Suprapubic skin (tissue), 4 donors: ENCODE measurements at regions not wholly inside any gene's neighbourhood (a gene's known extent, or its start where the extent isn't known, plus 50 kb on each side); places are given as distances from the start of the nearest gene placed in this dataset.

Source experiments
- DNase-seq, 2 donors: peaks; one replicate each; pipeline ENCODE4 v3.0.0-alpha.2; 2019; ENCODE audit warnings: low spot score in 2 of 2
- H3K27ac ChIP-seq: fragments of 200-600 bp; sonication (generic); one replicate; pipeline ENCODE4 v1.5.1; 2019
- H3K27me3 ChIP-seq: fragments of 200-600 bp; sonication (generic); one replicate; pipeline ENCODE4 v1.5.1; 2019
- H3K36me3 ChIP-seq: fragments of 200-600 bp; sonication (generic); one replicate; pipeline ENCODE4 v1.5.1; 2019
- H3K4me1 ChIP-seq: fragments of 200-600 bp; sonication (generic); one replicate; pipeline ENCODE4 v1.5.1; 2019
- H3K4me3 ChIP-seq: fragments of 200-600 bp; sonication (generic); one replicate; pipeline ENCODE4 v1.5.1; 2019; ENCODE audit warnings: mild to moderate bottlenecking
- H3K9me3 ChIP-seq: fragments of 200-600 bp; sonication (generic); one replicate; pipeline ENCODE4 v1.5.1; 2019
- CTCF ChIP-seq, 2 donors: fragments of 200-600 bp in 1 of 2; fragments of 450-650 bp in 1 of 2; sonication (generic) in 1 of 2; IDR thresholded peaks; one replicate each; pipeline ENCODE4 v1.5.1; 2016 to 2019; ENCODE audit warnings: antibody characterized with exemption in 2 of 2, mild to moderate bottlenecking in 1 of 2, moderate library complexity in 1 of 2
- EP300 ChIP-seq: sonication (generic); formaldehyde crosslinking; IDR thresholded peaks from one replicate; pipeline ENCODE4 v1.6.1; 2017; ENCODE audit warnings: antibody characterized with exemption
- POLR2A ChIP-seq, 2 donors: fragments of 450-650 bp; IDR thresholded peaks; one replicate each; pipeline ENCODE4 v1.6.1; 2017; ENCODE audit warnings: antibody characterized with exemption in 2 of 2, mild to moderate bottlenecking in 2 of 2, moderate library complexity in 2 of 2
- POLR2AphosphoS5 ChIP-seq, 3 donors: sonication (generic); formaldehyde crosslinking; IDR thresholded peaks; one replicate each; pipeline ENCODE4 v1.6.1; 2017; ENCODE audit warnings: antibody characterized with exemption in 3 of 3
- WGBS: methylation state at CpG from one replicate; pipeline ENCODE4 v1.1.5; 2018; 5-methylcytosine and 5-hydroxymethylcytosine counted together

- Histone ChIP-seq H3K27me3 (no peaks in the 10 kb centered on the region), H3K36me3 (no peaks in the 10 kb centered on the region), H3K4me3 (no peak overlapping the region), H3K4me1 (no peaks in the 10 kb centered on the region), H3K27ac (no peak overlapping the region), H3K9me3 (no peaks in the 10 kb centered on the region)
- no peak for DNase-seq
- WGBS = 82% methylated on average over 5 of the region's 5 CpGs
- TF ChIP-seq EP300 (no peak), POLR2AphosphoS5 (IDR thresholded peaks at IDR 0.05) (no peak), POLR2A (IDR thresholded peaks at IDR 0.05) (no peak), CTCF (IDR thresholded peaks at IDR 0.05) (no peak)
Measured at GRCh38 chr16:13684819-13685563, 235.0 kb upstream of the ERCC4 start.

DNA sequence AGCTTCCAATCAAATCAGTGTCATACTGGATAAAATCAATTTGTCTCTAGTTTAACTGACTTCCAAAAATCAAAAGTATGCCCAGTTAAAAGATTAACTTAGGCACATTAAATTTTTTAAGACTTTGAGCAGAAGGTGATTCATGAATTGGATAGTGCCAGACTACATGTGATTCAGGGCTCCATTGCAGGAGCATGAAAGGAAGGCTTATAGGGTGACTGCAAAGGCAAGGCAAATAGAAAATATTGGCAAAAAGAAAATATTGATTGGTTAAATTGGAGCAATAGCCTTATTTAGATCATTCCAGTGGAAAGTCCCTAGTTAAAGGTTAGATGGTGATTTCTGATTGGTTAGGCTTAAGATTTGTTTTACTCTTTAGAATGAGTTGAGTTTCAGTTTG is 223.9 kb upstream of the ERCC4 start:
- no peak for TF ChIP-seq EP300
- TF ChIP-seq POLR2AphosphoS5 (IDR thresholded peaks at IDR 0.05) = no peak
- no peak for TF ChIP-seq POLR2A (IDR thresholded peaks at IDR 0.05)
- no peak for TF ChIP-seq CTCF (IDR thresholded peaks at IDR 0.05)

DNA sequence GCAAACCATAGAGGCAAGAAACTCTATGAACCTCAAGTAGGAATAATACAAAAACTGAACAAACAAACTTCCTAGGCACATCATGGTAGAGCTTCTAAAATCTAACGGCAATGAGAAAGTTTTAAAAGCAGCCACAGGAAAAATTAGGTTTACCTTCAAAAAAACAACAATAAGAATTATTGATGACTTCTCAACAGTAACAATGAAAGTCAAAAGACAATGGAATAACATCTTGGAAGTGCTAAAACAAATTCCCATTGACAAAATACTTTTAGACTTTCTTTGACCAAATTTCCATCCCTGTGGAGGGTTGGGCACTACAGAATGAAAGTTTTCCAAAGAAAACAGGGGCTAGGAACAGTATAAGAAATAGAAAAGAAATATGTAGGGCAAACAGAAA is 222.9 kb upstream of the ERCC4 start:
- no peak for DNase-seq
- Histone ChIP-seq H3K9me3 (peaks cover 21% of the 10 kb centered on the region), H3K4me3 (no peak overlapping the region), H3K36me3 (no peaks in the 10 kb centered on the region), H3K4me1 (no peaks in the 10 kb centered on the region), H3K27me3 (no peaks in the 10 kb centered on the region), H3K27ac (no peak overlapping the region)
- WGBS = 97% methylated on average over 1 of the region's 1 CpG
- TF ChIP-seq CTCF (IDR thresholded peaks at IDR 0.05) = no peak
- no peak for TF ChIP-seq EP300
- TF ChIP-seq POLR2AphosphoS5 (IDR thresholded peaks at IDR 0.05) = no peak
- TF ChIP-seq POLR2A (IDR thresholded peaks at IDR 0.05) = no peak

More for the DNA sequence above, 223.9 kb upstream of the ERCC4 start:
- Histone ChIP-seq H3K27me3 (no peaks in the 10 kb centered on the region), H3K4me3 (no peak overlapping the region), H3K4me1 (no peaks in the 10 kb centered on the region), H3K36me3 (no peaks in the 10 kb centered on the region), H3K9me3 (peaks cover 21% of the 10 kb centered on the region), H3K27ac (no peak overlapping the region)
- no peak for DNase-seq

- TF ChIP-seq EP300 (no peak), CTCF (IDR thresholded peaks at IDR 0.05) (no peak), POLR2A (IDR thresholded peaks at IDR 0.05) (no peak), POLR2AphosphoS5 (IDR thresholded peaks at IDR 0.05) (no peak)
Measured at GRCh38 chr16:13697568-13697967, 222.4 kb upstream of the ERCC4 start.

DNA sequence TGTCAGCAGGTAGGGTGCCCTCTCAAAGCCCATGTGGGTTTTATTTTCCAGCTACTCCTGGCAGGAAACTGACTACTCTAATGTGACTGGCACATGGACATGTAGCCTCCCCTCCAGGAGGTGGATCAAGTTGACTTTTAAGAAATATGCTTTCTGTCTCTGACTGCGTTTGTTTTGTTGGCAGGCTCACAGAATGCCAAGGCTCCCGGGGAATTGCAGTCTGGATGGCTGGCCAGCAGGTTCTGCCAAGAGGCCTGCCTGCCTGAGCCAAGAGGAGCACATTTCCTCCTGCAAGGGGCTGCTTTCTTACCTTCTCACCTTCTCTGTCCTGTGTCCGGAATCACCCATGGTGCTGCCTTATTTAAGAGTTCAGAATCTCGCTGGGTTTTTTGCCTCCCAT is 217.3 kb upstream of the ERCC4 start:
- TF ChIP-seq POLR2A (IDR thresholded peaks at IDR 0.05) (no peak), EP300 (no peak), CTCF (IDR thresholded peaks at IDR 0.05) (no peak), POLR2AphosphoS5 (IDR thresholded peaks at IDR 0.05) (no peak)
- no peak overlapping the region for H3K4me3 ChIP-seq
- peaks cover 8% of the 10 kb centered on the region for H3K9me3 ChIP-seq
- no peaks in the 10 kb centered on the region for H3K27me3 ChIP-seq
- DNase-seq = no peak
- WGBS = 35% methylated on average over 4 of the region's 4 CpGs
- H3K4me1 ChIP-seq = no peaks in the 10 kb centered on the region
- H3K36me3 ChIP-seq = no peaks in the 10 kb centered on the region
- no peak overlapping the region for H3K27ac ChIP-seq

More at GRCh38 chr16:13697568-13697967, 222.4 kb upstream of the ERCC4 start:
- H3K4me3 ChIP-seq = no peak overlapping the region
- H3K36me3 ChIP-seq = no peaks in the 10 kb centered on the region
- H3K27me3 ChIP-seq = no peaks in the 10 kb centered on the region
- peaks cover 21% of the 10 kb centered on the region for H3K9me3 ChIP-seq
- no peak overlapping the region for H3K27ac ChIP-seq
- H3K4me1 ChIP-seq = no peaks in the 10 kb centered on the region
- DNase-seq = no peak
